GM21526 (cell line): ENCODE measurements at regions not wholly inside any gene's neighbourhood (a gene's known extent, or its start where the extent isn't known, plus 50 kb on each side); places are given as distances from the start of the nearest gene placed in this dataset.

Experiments used
- ATAC-seq: cut with Tn5 transposase; IDR thresholded peaks from one replicate; pipeline ENCODE4 v1.9.1; 2021; ENCODE audit warnings: moderate library complexity; ENCODE audit not compliant: unreplicated experiment, low FRiP score

GRCh38 chr9:107112707-107113243 is 170.3 kb upstream of the RAD23B start:
- peak; percentile 82 for ATAC-seq

GRCh38 chr9:107118863-107119624 is 164.0 kb upstream of the RAD23B start:
- no peak for ATAC-seq

- ATAC-seq = no peak
Observed at GRCh38 chr9:107119735-107120134, 163.3 kb upstream of the RAD23B start.

- ATAC-seq = no peak
Observed at GRCh38 chr9:107123389-107123788, 159.7 kb upstream of the RAD23B start.

- ATAC-seq = no peak
Observed at GRCh38 chr9:107127608-107128007, 155.5 kb upstream of the RAD23B start.

- no peak for ATAC-seq
Observed at GRCh38 chr9:107131108-107131799, 151.8 kb upstream of the RAD23B start.

GRCh38 chr9:107136296-107136695 is 146.8 kb upstream of the RAD23B start:
- ATAC-seq = no peak

GRCh38 chr9:107137495-107138202 is 145.4 kb upstream of the RAD23B start:
- peak; percentile 63 for ATAC-seq

- no peak for ATAC-seq
Observed at GRCh38 chr9:107138261-107138992, 144.7 kb upstream of the RAD23B start.

- no peak for ATAC-seq
Observed at GRCh38 chr9:107141967-107142366, 141.1 kb upstream of the RAD23B start.

- ATAC-seq = no peak
Observed at GRCh38 chr9:107142430-107142829, 140.6 kb upstream of the RAD23B start.

- no peak for ATAC-seq
Observed at GRCh38 chr9:107142896-107143603, 140.0 kb upstream of the RAD23B start.

GRCh38 chr9:107144475-107144874 is 138.6 kb upstream of the RAD23B start:
- ATAC-seq = no peak

- no peak for ATAC-seq
Observed at GRCh38 chr9:107147134-107147533, 135.9 kb upstream of the RAD23B start.

GRCh38 chr9:107148216-107148615 is 134.9 kb upstream of the RAD23B start:
- no peak for ATAC-seq

GRCh38 chr9:107149756-107150155 is 133.3 kb upstream of the RAD23B start:
- ATAC-seq = no peak

GRCh38 chr9:107153336-107153735 is 129.7 kb upstream of the RAD23B start:
- no peak for ATAC-seq

GRCh38 chr9:107154291-107154690 is 128.8 kb upstream of the RAD23B start:
- ATAC-seq = no peak

GRCh38 chr9:107154766-107155165 is 128.3 kb upstream of the RAD23B start:
- ATAC-seq = no peak

GRCh38 chr9:107155244-107155817 is 127.7 kb upstream of the RAD23B start:
- no peak for ATAC-seq
